ENCODE measurements at regions not wholly inside any gene's neighbourhood (a gene's known extent, or its start where the extent isn't known, plus 50 kb on each side); places are given as distances from the start of the nearest gene placed in this dataset.

GRCh38 chr1:18546026-18546425 is 65.3 kb downstream of the KLHDC7A start:
- no peak for TF ChIP-seq CTCF (IDR thresholded peaks at IDR 0.05)
- TF ChIP-seq POLR2A (IDR thresholded peaks at IDR 0.05), result no peak
